HG02884 (cell line): ENCODE measurements at regions not wholly inside any gene's neighbourhood (a gene's known extent, or its start where the extent isn't known, plus 50 kb on each side); places are given as distances from the start of the nearest gene placed in this dataset.

Source experiments
- ATAC-seq: cut with Tn5 transposase; IDR thresholded peaks from one replicate; pipeline ENCODE4 v1.9.1; 2021; ENCODE audit warnings: mild to moderate bottlenecking, moderate library complexity; ENCODE audit not compliant: unreplicated experiment

- peak; percentile 99 for ATAC-seq
Observed at GRCh38 chr13:110965038-110965754, 50.3 kb upstream of the ANKRD10 start.
